H1 (cell line): ENCODE measurements at regions not wholly inside any gene's neighbourhood (a gene's known extent, or its start where the extent isn't known, plus 50 kb on each side); places are given as distances from the start of the nearest gene placed in this dataset.

Source experiments
- CTCF ChIA-PET: fragments of 300-600 bp; sonication (Branson Sonifier 250); formaldehyde crosslinking; loops from one replicate; lab custom pipeline; 2021; ENCODE audit not compliant: partially characterized antibody; lab: Charles Lee
- POLR2A ChIA-PET: fragments of 300-600 bp; sonication (Branson Sonifier 250); formaldehyde crosslinking; loops from one replicate; lab custom pipeline; 2021; ENCODE audit warnings: inconsistent platforms; ENCODE audit not compliant: partially characterized antibody; lab: Charles Lee
- DNase-seq, 2 experiments: peaks; one replicate each; pipeline versions ENCODE4 v3.0.0 to v3.0.0-alpha.2; 2010 to 2022; ENCODE audit warnings: low spot score in 2 of 2, low read depth in 1 of 2, mixed read lengths in 1 of 2
- FAIRE-seq: peaks from 2 replicates; lab custom pipeline; 2011; peaks lifted over from hg19 to GRCh38; lab: Jason Lieb, UNC
- H2AFZ ChIP-seq: 2 replicates; pipeline ENCODE4 v1.8.1; 2012; ENCODE audit warnings: low read length, inconsistent platforms
- H2AK5ac ChIP-seq: 2 replicates; pipeline ENCODE4 v1.6.1; 2013; ENCODE audit warnings: low read depth, low read length
- H2BK120ac ChIP-seq: replicated peaks from 2 replicates; pipeline ENCODE3; 2013; ENCODE audit warnings: low read depth, low read length, inconsistent platforms
- H2BK12ac ChIP-seq: 2 replicates; pipeline ENCODE4 v1.6.1; 2013; ENCODE audit warnings: low read depth, low read length
- H2BK15ac ChIP-seq: 2 replicates; pipeline ENCODE4 v1.6.1; 2013; ENCODE audit warnings: low read length
- H2BK20ac ChIP-seq: 2 replicates; pipeline ENCODE4 v1.6.1; 2013; ENCODE audit warnings: low read length
- H2BK5ac ChIP-seq: 2 replicates; pipeline ENCODE4 v1.6.1; 2013; ENCODE audit warnings: low read depth, low read length
- H3K14ac ChIP-seq: 2 replicates; pipeline ENCODE4 v1.6.1; 2013; ENCODE audit warnings: inconsistent platforms; ENCODE audit not compliant: insufficient read length
- H3K18ac ChIP-seq: 2 replicates; pipeline ENCODE4 v1.6.1; 2013; ENCODE audit warnings: low read length; ENCODE audit errors: extremely low read depth
- H3K23ac ChIP-seq: 2 replicates; pipeline ENCODE4 v1.6.1; 2013; ENCODE audit warnings: inconsistent platforms; ENCODE audit not compliant: insufficient read length
- H3K23me2 ChIP-seq: 2 replicates; pipeline ENCODE4 v1.6.1; 2013; ENCODE audit warnings: low read depth, low read length
- H3K27ac ChIP-seq: 2 replicates; pipeline ENCODE4 v1.6.1; 2011; ENCODE audit warnings: low read depth, low read length, inconsistent platforms
- H3K27me3 ChIP-seq, 4 experiments: replicated peaks in 1 of 4; 1 replicate in 1 of 4; 2 replicates in 3 of 4; pipeline versions ENCODE4 v1.6.1 to v1.8.1; 2011 to 2013; ENCODE audit warnings: low read length in 3 of 4, mild to moderate bottlenecking in 3 of 4, inconsistent platforms in 2 of 4, mixed read lengths in 2 of 4, moderate library complexity in 1 of 4; ENCODE audit not compliant: control insufficient read depth in 3 of 4, insufficient read depth in 3 of 4; ENCODE audit errors: extremely low read depth in 1 of 4
- H3K36me3 ChIP-seq, 4 experiments: 2 replicates each; pipeline versions ENCODE4 v1.6.1 to v1.8.1; 2011 to 2013; ENCODE audit warnings: mild to moderate bottlenecking in 4 of 4, low read length in 3 of 4, moderate library complexity in 2 of 4, control low read depth in 1 of 4, inconsistent platforms in 1 of 4; ENCODE audit not compliant: insufficient read depth in 4 of 4, control insufficient read depth in 2 of 4
- H3K4ac ChIP-seq: replicated peaks from 2 replicates; pipeline ENCODE3; 2013; ENCODE audit warnings: low read length, low read depth, mixed read lengths, inconsistent platforms; ENCODE audit not compliant: insufficient read length
- H3K4me1 ChIP-seq, 4 experiments: replicated peaks in 1 of 4; 1 replicate in 1 of 4; 2 replicates in 3 of 4; pipeline versions ENCODE4 v1.6.1 to v1.8.1; 2011 to 2013; ENCODE audit warnings: low read length in 3 of 4, inconsistent platforms in 2 of 4, mixed read lengths in 1 of 4; ENCODE audit not compliant: insufficient read depth in 4 of 4, control insufficient read depth in 3 of 4
- H3K4me2 ChIP-seq, 2 experiments: 2 replicates each; pipeline versions ENCODE4 v1.6.1 to v1.8.1; 2011 to 2013; ENCODE audit warnings: low read depth in 2 of 2, low read length in 2 of 2, control low read depth in 1 of 2, inconsistent platforms in 1 of 2, mild to moderate bottlenecking in 1 of 2; ENCODE audit not compliant: insufficient read depth in 1 of 2
- H3K4me3 ChIP-seq, 4 experiments: fragments of 200-600, 300-600 bp in 1 of 4; sonication (generic), shearing (Covaris generic), sonication (Bioruptor Twin) in 1 of 4; 2 replicates each; pipeline versions ENCODE4 v1.5.1 to v1.8.1; 2011 to 2016; ENCODE audit warnings: low read length in 4 of 4, low read depth in 3 of 4, control low read depth in 2 of 4, inconsistent platforms in 2 of 4, mild to moderate bottlenecking in 2 of 4, mixed read lengths in 1 of 4, moderate library complexity in 1 of 4; ENCODE audit not compliant: insufficient read depth in 2 of 4; ENCODE audit errors: extremely low read depth in 1 of 4
- H3K56ac ChIP-seq: replicated peaks from 2 replicates; pipeline ENCODE3; 2013; ENCODE audit warnings: low read depth, mild to moderate bottlenecking, mixed read lengths, low read length, inconsistent platforms; ENCODE audit not compliant: insufficient read length
- H3K79me1 ChIP-seq: 2 replicates; pipeline ENCODE4 v1.6.1; 2013; ENCODE audit warnings: low read depth, low read length, control low read depth
- H3K79me2 ChIP-seq, 2 experiments: 2 replicates each; pipeline versions ENCODE4 v1.6.1 to v1.8.1; 2012 to 2013; ENCODE audit warnings: low read length in 2 of 2, mild to moderate bottlenecking in 2 of 2, inconsistent platforms in 1 of 2; ENCODE audit not compliant: insufficient read depth in 2 of 2, control insufficient read depth in 1 of 2
- H3K9ac ChIP-seq, 4 experiments: replicated peaks in 1 of 4; 1 replicate in 1 of 4; 2 replicates in 3 of 4; pipeline versions ENCODE4 v1.6.1 to v1.8.1; 2011 to 2013; ENCODE audit warnings: low read depth in 3 of 4, low read length in 3 of 4, control low read depth in 2 of 4, mild to moderate bottlenecking in 2 of 4, moderate library complexity in 2 of 4, inconsistent platforms in 1 of 4; ENCODE audit errors: extremely low read depth in 1 of 4
- H3K9me3 ChIP-seq, 2 experiments: 2 replicates each; pipeline versions ENCODE4 v1.6.1 to v1.8.1; 2012 to 2013; ENCODE audit warnings: mild to moderate bottlenecking in 2 of 2, moderate library complexity in 2 of 2, control low read depth in 1 of 2, inconsistent platforms in 1 of 2, low read depth in 1 of 2, low read length in 1 of 2, mixed read lengths in 1 of 2; ENCODE audit not compliant: insufficient read depth in 2 of 2
- H4K20me1 ChIP-seq, 2 experiments: replicated peaks in 1 of 2; 2 replicates each; pipeline versions ENCODE3 to v1.8.1; 2011 to 2013; ENCODE audit warnings: inconsistent platforms in 2 of 2, low read length in 2 of 2, mild to moderate bottlenecking in 1 of 2; ENCODE audit not compliant: insufficient read depth in 2 of 2, control insufficient read depth in 1 of 2
- H4K5ac ChIP-seq: 2 replicates; pipeline ENCODE4 v1.6.1; 2013; ENCODE audit warnings: low read length, low read depth, mixed read lengths, inconsistent platforms; ENCODE audit not compliant: insufficient read length
- H4K8ac ChIP-seq: 2 replicates; pipeline ENCODE4 v1.8.0; 2013; ENCODE audit warnings: mild to moderate bottlenecking, moderate library complexity, low read length, inconsistent platforms; ENCODE audit not compliant: insufficient read depth; ENCODE audit errors: extremely low read depth
- H4K91ac ChIP-seq: replicated peaks from 2 replicates; pipeline ENCODE3; 2013; ENCODE audit warnings: low read length, mixed read lengths, inconsistent platforms; ENCODE audit not compliant: insufficient read length
- CHD2 ChIP-seq: IDR thresholded peaks from 2 replicates; pipeline ENCODE4 v1.6.1; 2012; ENCODE audit warnings: low read length, improper control_type of control experiment
- GABPA ChIP-seq: IDR thresholded peaks from 2 replicates; pipeline ENCODE4 v1.6.1; 2011; ENCODE audit warnings: mild to moderate bottlenecking, low read length, moderate library complexity, borderline replicate concordance; ENCODE audit not compliant: insufficient read depth
- HDAC2 ChIP-seq, 2 experiments: fragments of 300-600 bp in 1 of 2; sonication (generic) in 1 of 2; IDR thresholded peaks; 2 replicates each; pipeline ENCODE4 v1.6.1; 2011 to 2012; ENCODE audit warnings: low read depth in 2 of 2, low read length in 2 of 2, mild to moderate bottlenecking in 2 of 2, moderate library complexity in 2 of 2, borderline replicate concordance in 1 of 2, inconsistent platforms in 1 of 2
- HDAC6 ChIP-seq: IDR thresholded peaks from one replicate; pipeline ENCODE4 v1.7.1; 2012; ENCODE audit warnings: low read depth, mild to moderate bottlenecking, inconsistent platforms, low read length, moderate library complexity
- KDM1A ChIP-seq: fragments of 200-600, 300-600 bp; sonication (generic); IDR thresholded peaks from 2 replicates; pipeline ENCODE4 v1.7.1; 2016; ENCODE audit warnings: mild to moderate bottlenecking, low read length, borderline replicate concordance
- KDM4A ChIP-seq: IDR thresholded peaks from one replicate; pipeline ENCODE4 v1.7.1; 2012; ENCODE audit warnings: low read depth, mild to moderate bottlenecking, moderate library complexity, low read length, inconsistent platforms; ENCODE audit not compliant: severe bottlenecking
- KDM5A ChIP-seq: fragments of 200-600 bp; IDR thresholded peaks from 2 replicates; pipeline ENCODE4 v1.7.1; 2012; ENCODE audit warnings: mild to moderate bottlenecking, low read length, inconsistent platforms, mixed read lengths
- NANOG ChIP-seq: IDR thresholded peaks from 2 replicates; pipeline ENCODE4 v1.6.1; 2011; ENCODE audit warnings: low read length, low read depth, mild to moderate bottlenecking, inconsistent platforms; ENCODE audit not compliant: insufficient read depth, poor library complexity, severe bottlenecking
- POU5F1 ChIP-seq: IDR thresholded peaks from 2 replicates; pipeline ENCODE4 v1.6.1; 2011; ENCODE audit warnings: low read depth, mild to moderate bottlenecking, low read length, moderate library complexity
- SIN3A ChIP-seq, 2 experiments: IDR thresholded peaks in 1 of 2; conservative IDR thresholded peaks in 1 of 2; 2 replicates each; pipeline ENCODE4 v1.6.1; 2011 to 2012; ENCODE audit warnings: low read length in 2 of 2, improper control_type of control experiment in 1 of 2, low read depth in 1 of 2, mild to moderate bottlenecking in 1 of 2
- SP4 ChIP-seq: IDR thresholded peaks from 2 replicates; pipeline ENCODE4 v1.6.1; 2012; ENCODE audit warnings: low read length, inconsistent platforms
- WGBS, 2 experiments: shearing (Covaris generic) in 1 of 2; methylation state at CpG; one replicate each; pipeline versions ENCODE4 v1.1.6 to v1.1.7; 2013 to 2015; ENCODE audit warnings: low lambda C conversion rate in 2 of 2, mixed read lengths in 2 of 2, inconsistent platforms in 1 of 2, low coverage in 1 of 2, missing lambda C conversion rate in 1 of 2; ENCODE audit not compliant: insufficient replicate concordance in 2 of 2, insufficient coverage in 1 of 2, insufficient read length in 1 of 2; ENCODE audit errors: extremely low coverage in 1 of 2, missing lambda C conversion rate in 1 of 2; 5-methylcytosine and 5-hydroxymethylcytosine counted together

DNA sequence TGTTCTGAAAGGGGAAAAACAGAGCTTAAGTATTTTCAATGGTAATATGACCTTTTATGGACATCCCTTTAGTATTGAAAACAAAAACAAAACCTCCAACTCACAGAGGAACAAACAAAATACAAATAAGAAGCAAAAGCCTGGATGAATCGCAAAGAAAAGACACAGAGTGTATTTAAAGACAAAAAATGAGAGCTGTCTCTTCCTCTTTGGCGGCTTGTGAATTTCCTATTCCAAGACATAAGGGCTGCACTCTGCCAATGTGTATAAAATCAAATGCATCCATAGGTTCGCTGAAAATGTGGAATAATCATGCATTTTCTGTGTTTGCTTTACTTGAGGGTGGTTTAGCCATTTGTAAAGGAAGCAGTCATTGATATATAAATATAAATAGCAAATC, 739.3 kb upstream of the ZNF608 start:
- H3K4ac ChIP-seq: no peak overlapping the region
- H2BK12ac ChIP-seq: no peak overlapping the region
- H3K79me2 ChIP-seq: no peaks in the 10 kb centered on the region
- H3K36me3 ChIP-seq: no peaks in the 10 kb centered on the region
- no peaks in the 10 kb centered on the region for H3K9me3 ChIP-seq
- no peak overlapping the region for H2BK20ac ChIP-seq
- H3K56ac ChIP-seq: no peak overlapping the region
- DNase-seq (no peak), FAIRE-seq (no peak)
- POLR2A ChIA-PET: no interaction called here
- peak overlapping the region; percentile 54; the same call in 1 of the 2 replicates for H2AFZ ChIP-seq
- no peaks in the 10 kb centered on the region for H3K79me1 ChIP-seq
- no peaks in the 10 kb centered on the region for H4K20me1 ChIP-seq
- CTCF ChIA-PET: interaction anchor here (0.9 kb wide), 2 partner anchors 60 to 857 kb away, joined by 3 read pairs; no protein-coding TSS in a partner anchor
- H3K27me3 ChIP-seq: no peaks in the 10 kb centered on the region
- peaks cover 0 to 11% (median 3%) of the 10 kb centered on the region in 4 experiments; a peak in 4 of 7 replicates for H3K4me1 ChIP-seq
- no peak overlapping the region for H3K4me3 ChIP-seq
- H3K4me2 ChIP-seq: 0 out of 4 replicates have a peak overlapping the region, but pooled peaks of 1 of the 2 experiments have one; percentile 25
- H3K9ac ChIP-seq: no peak overlapping the region
- H3K18ac ChIP-seq: no peak overlapping the region
- no peak overlapping the region for H4K8ac ChIP-seq
- H3K23ac ChIP-seq: no peak overlapping the region
- no peak overlapping the region for H3K14ac ChIP-seq
- no peak overlapping the region for H3K27ac ChIP-seq
- H3K23me2 ChIP-seq: no peaks in the 10 kb centered on the region
- H2BK120ac ChIP-seq: no peak overlapping the region
- no peak overlapping the region for H4K5ac ChIP-seq
- WGBS, 2 experiments: 62% methylated on average over 3 of the region's 3 CpGs; no CpG with 5 or more reads in 1 of the 2 experiments
- H2BK5ac ChIP-seq: no peak overlapping the region
- no peak overlapping the region for H4K91ac ChIP-seq
- H2AK5ac ChIP-seq: no peak overlapping the region
- H2BK15ac ChIP-seq: no peak overlapping the region
- TF ChIP-seq KDM1A: no peak
- no peak for TF ChIP-seq NANOG
- TF ChIP-seq GABPA: no peak
- TF ChIP-seq SP4: no peak
- TF ChIP-seq KDM5A: no peak
- TF ChIP-seq SIN3A (conservative IDR thresholded peaks at IDR 0.05 in 1 of 2, IDR thresholded peaks at IDR 0.05 in 1 of 2; ENCODE audit: low read depth in 1 of 2, low read length in 2 of 2): no peak
- no peak for TF ChIP-seq CHD2
- TF ChIP-seq HDAC6: no peak
- no peak for TF ChIP-seq KDM4A
- TF ChIP-seq HDAC2 (IDR thresholded peaks at IDR 0.05; ENCODE audit: borderline replicate concordance in 1 of 2, low read depth in 2 of 2, low read length in 2 of 2): no peak
- TF ChIP-seq POU5F1: no peak
